ENCODE measurements at regions not wholly inside any gene's neighbourhood (a gene's known extent, or its start where the extent isn't known, plus 50 kb on each side); places are given as distances from the start of the nearest gene placed in this dataset.

GRCh38 chr3:64837126-64837738, 149.4 kb upstream of the ADAMTS9 start:
- TF ChIP-seq POLR2A (IDR thresholded peaks at IDR 0.05) (no peak), POLR2AphosphoS5 (IDR thresholded peaks at IDR 0.05) (peak; percentile 66)
- H3K4me3 ChIP-seq, result no peak overlapping the region
- peaks cover 0 to 8% of the 10 kb centered on the region in 2 donors for H3K36me3 ChIP-seq
- H3K27me3 ChIP-seq, result no peaks in the 10 kb centered on the region
- peak; percentile 86 for ATAC-seq
- H3K9me3 ChIP-seq, result no peaks in the 10 kb centered on the region
- 8 to 35% methylated on average over 1 to 2 of the region's 2 CpGs for WGBS, 2 donors (ENCODE audit: low coverage in 1 of 2)
- H3K4me1 ChIP-seq, result peaks cover 0 to 24% (median 0%) of the 10 kb centered on the region in 3 donors
- H3K27ac ChIP-seq, result peak overlapping the region; percentile 57 to 77 (median 70)

- no peak for TF ChIP-seq EP300 (IDR thresholded peaks at IDR 0.05)
- no peak for TF ChIP-seq POLR2A (IDR thresholded peaks at IDR 0.05)
- Histone ChIP-seq H3K4me3 (no peak overlapping the region), H3K9me3 (no peaks in the 10 kb centered on the region), H3K4me1 (peaks cover 0 to 24% (median 0%) of the 10 kb centered on the region in 3 donors), H3K27me3 (no peaks in the 10 kb centered on the region), H3K36me3 (peaks cover 0 to 8% of the 10 kb centered on the region in 2 donors), H3K27ac (peak overlapping the region in 1 of 4 donors; percentile 74)
- WGBS, 2 donors (ENCODE audit: low coverage in 1 of 2), result 72 to 100% methylated on average over 1 to 2 of the region's 2 CpGs
- ATAC-seq, result no peak
Observed at GRCh38 chr3:64836097-64836496, 148.3 kb upstream of the ADAMTS9 start.

GRCh38 chr3:64832098-64832497, 144.3 kb upstream of the ADAMTS9 start:
- Histone ChIP-seq H3K27me3 (no peaks in the 10 kb centered on the region), H3K36me3 (peaks cover 0 to 8% of the 10 kb centered on the region in 2 donors), H3K4me3 (no peak overlapping the region), H3K27ac (no peak overlapping the region), H3K4me1 (peaks cover 0 to 13% (median 0%) of the 10 kb centered on the region in 3 donors), H3K9me3 (no peaks in the 10 kb centered on the region)
- WGBS, 2 donors (ENCODE audit: low coverage in 1 of 2), result 90% methylated on average over 5 of the region's 5 CpGs; no CpG with 5 or more reads in 1 of the 2 donors
- no peak for ATAC-seq
- TF ChIP-seq EP300 (IDR thresholded peaks at IDR 0.05), result no peak
- TF ChIP-seq POLR2A (IDR thresholded peaks at IDR 0.05), result no peak
- no peak for TF ChIP-seq POLR2AphosphoS5 (IDR thresholded peaks at IDR 0.05)
- TF ChIP-seq, protein P1, sequence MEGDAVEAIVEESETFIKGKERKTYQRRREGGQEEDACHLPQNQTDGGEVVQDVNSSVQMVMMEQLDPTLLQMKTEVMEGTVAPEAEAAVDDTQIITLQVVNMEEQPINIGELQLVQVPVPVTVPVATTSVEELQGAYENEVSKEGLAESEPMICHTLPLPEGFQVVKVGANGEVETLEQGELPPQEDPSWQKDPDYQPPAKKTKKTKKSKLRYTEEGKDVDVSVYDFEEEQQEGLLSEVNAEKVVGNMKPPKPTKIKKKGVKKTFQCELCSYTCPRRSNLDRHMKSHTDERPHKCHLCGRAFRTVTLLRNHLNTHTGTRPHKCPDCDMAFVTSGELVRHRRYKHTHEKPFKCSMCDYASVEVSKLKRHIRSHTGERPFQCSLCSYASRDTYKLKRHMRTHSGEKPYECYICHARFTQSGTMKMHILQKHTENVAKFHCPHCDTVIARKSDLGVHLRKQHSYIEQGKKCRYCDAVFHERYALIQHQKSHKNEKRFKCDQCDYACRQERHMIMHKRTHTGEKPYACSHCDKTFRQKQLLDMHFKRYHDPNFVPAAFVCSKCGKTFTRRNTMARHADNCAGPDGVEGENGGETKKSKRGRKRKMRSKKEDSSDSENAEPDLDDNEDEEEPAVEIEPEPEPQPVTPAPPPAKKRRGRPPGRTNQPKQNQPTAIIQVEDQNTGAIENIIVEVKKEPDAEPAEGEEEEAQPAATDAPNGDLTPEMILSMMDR (IDR thresholded peaks at IDR 0.05), result no peak

DNA sequence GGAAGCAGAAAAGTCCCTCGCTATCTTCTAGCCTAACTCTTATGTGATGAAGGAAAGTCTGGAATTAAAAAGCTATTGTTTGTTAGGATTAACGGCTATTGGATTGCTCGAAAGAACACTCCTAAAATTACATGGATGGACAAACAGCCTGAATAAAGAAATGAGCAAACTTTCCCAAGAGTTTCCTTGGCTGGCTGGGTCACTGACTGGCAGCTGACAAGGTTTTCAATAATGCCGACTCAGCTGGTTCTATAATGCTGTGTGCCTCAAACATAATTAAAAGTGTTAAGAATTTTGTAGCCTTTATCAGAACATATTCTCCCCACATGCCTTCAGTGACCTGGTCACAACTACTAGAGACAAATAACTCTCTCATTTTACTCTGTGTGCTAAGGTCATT, 142.9 kb upstream of the ADAMTS9 start:
- TF ChIP-seq POLR2AphosphoS5 (IDR thresholded peaks at IDR 0.05), result no peak
- TF ChIP-seq, protein P1 (IDR thresholded peaks at IDR 0.05), result no peak
- no peak for TF ChIP-seq EP300 (IDR thresholded peaks at IDR 0.05)
- TF ChIP-seq POLR2A (IDR thresholded peaks at IDR 0.05), result no peak
- WGBS, 2 donors (ENCODE audit: low coverage in 1 of 2), result 70 to 95% methylated on average over 3 to 4 of the region's 4 CpGs
- Histone ChIP-seq H3K36me3 (peaks cover 0 to 8% of the 10 kb centered on the region in 2 donors), H3K9me3 (no peaks in the 10 kb centered on the region), H3K27ac (no peak overlapping the region), H3K4me1 (peaks cover 0 to 5% (median 0%) of the 10 kb centered on the region in 3 donors), H3K27me3 (no peaks in the 10 kb centered on the region), H3K4me3 (no peak overlapping the region)
- ATAC-seq, result no peak

GRCh38 chr3:64829331-64829730, 141.5 kb upstream of the ADAMTS9 start:
- no peak for ATAC-seq
- H3K27ac ChIP-seq, result no peak overlapping the region
- TF ChIP-seq POLR2AphosphoS5 (IDR thresholded peaks at IDR 0.05), result no peak
- no peak for TF ChIP-seq POLR2A (IDR thresholded peaks at IDR 0.05)
- TF ChIP-seq, protein P1 (IDR thresholded peaks at IDR 0.05), result no peak
- TF ChIP-seq EP300 (IDR thresholded peaks at IDR 0.05), result no peak
- no peak overlapping the region for H3K4me3 ChIP-seq
- peaks cover 0 to 18% (median 2%) of the 10 kb centered on the region in 3 donors for H3K4me1 ChIP-seq
- WGBS, 2 donors (ENCODE audit: low coverage in 1 of 2), result 76 to 79% methylated on average over 3 of the region's 3 CpGs
- H3K9me3 ChIP-seq, result no peaks in the 10 kb centered on the region
- H3K36me3 ChIP-seq, result peaks cover 0 to 3% of the 10 kb centered on the region in 2 donors
- H3K27me3 ChIP-seq, result no peaks in the 10 kb centered on the region

DNA sequence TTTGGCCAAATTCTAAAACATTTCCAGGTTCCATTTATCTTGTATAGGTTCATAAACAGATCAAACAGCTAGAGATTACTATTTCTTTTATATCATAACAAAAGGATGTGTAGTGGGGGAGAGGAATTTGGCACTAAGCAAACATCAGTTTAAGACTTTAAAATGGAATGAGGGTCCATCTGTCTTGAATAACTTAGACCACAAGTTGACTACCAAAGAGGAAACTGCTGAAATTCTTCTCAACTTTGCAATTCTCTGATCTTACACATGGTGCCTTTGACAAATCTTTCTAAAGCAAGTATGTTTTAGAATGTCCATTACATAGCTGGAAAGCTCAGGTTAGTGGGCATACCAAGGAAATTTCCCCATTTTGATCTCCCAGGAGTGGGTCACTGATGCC, 140.5 kb upstream of the ADAMTS9 start:
- TF ChIP-seq POLR2A (IDR thresholded peaks at IDR 0.05) (no peak), EP300 (IDR thresholded peaks at IDR 0.05) (no peak), POLR2AphosphoS5 (IDR thresholded peaks at IDR 0.05) (no peak)
- TF ChIP-seq, protein P1 (IDR thresholded peaks at IDR 0.05), result no peak
- H3K4me3 ChIP-seq, result no peak overlapping the region
- no peaks in the 10 kb centered on the region for H3K27me3 ChIP-seq
- H3K36me3 ChIP-seq, result no peaks in the 10 kb centered on the region
- no peaks in the 10 kb centered on the region for H3K9me3 ChIP-seq
- ATAC-seq, result no peak
- H3K4me1 ChIP-seq, result peaks cover 0 to 24% (median 5%) of the 10 kb centered on the region in 3 donors
- no peak overlapping the region for H3K27ac ChIP-seq

Measured in gastroesophageal sphincter (tissue), 4 donors.